ENCODE measurements at regions not wholly inside any gene's neighbourhood (a gene's known extent, or its start where the extent isn't known, plus 50 kb on each side); places are given as distances from the start of the nearest gene placed in this dataset.
"Not testable (repeated sequence)": the region's sequence is repeated elsewhere in the genome, so short reads cannot be mapped to it uniquely, and the experiment has no call there.

GRCh38 chr21:25531538-25532250, 75.6 kb downstream of the MRPL39 start:
- not testable (repeated sequence) for DNase-seq

DNA sequence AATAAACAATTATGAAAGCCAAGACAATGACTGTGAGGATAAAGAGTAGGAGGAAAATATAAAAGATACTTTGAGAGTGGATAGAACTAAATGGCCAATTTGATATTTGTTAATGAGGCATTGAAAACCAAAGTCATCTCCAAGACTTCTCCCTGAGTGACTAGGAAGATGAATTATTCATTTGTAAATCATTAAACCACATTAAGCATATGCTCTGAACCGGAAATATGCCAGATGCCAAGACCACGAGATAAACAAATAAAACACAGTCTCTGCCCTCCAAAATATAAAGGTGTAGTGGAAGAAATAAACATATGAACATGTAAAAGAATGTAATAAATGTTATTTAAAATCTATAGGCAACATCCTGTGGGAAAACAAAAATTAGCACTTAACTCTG, 78.8 kb downstream of the MRPL39 start:
- no peak for DNase-seq

- DNase-seq, result no peak
Observed at GRCh38 chr21:25518491-25518911, 88.8 kb downstream of the MRPL39 start.

- DNase-seq, result peak; percentile 25
Observed at GRCh38 chr21:25515484-25516405, 91.5 kb downstream of the MRPL39 start.

DNA sequence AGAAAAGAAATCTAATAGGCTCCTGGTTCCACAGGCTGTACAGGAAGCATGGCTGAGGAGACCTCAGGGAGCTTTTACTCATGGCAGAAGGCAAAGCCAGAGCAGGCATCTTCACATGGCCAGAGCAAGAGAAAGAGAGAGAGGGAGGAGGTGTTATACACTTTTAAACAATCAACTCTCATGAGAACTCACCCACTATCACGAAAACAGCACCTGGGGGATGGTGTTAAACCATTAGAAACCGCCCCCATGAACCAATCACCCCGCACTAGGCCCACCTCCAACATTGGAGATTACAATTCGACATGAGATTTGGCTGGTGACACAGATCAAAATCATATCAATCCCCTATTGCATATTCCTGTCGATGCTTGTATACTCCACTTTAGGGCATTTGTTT, 93.5 kb downstream of the MRPL39 start:
- DNase-seq, result no peak

- no peak for DNase-seq
Observed at GRCh38 chr21:25512095-25513081, 94.9 kb downstream of the MRPL39 start.

GRCh38 chr21:25509862-25510261, 97.4 kb downstream of the MRPL39 start:
- DNase-seq, result no peak

- DNase-seq, result no peak
Observed at GRCh38 chr21:25508364-25508763, 98.9 kb downstream of the MRPL39 start.

- no peak for DNase-seq
Observed at GRCh38 chr21:25507522-25507921, 99.8 kb downstream of the MRPL39 start.

- peak; percentile 28 for DNase-seq
Observed at GRCh38 chr21:25506887-25507286, 100.4 kb downstream of the MRPL39 start.

- no peak for DNase-seq
Observed at GRCh38 chr21:25506261-25506660, 101.0 kb downstream of the MRPL39 start.

- no peak for DNase-seq
Observed at GRCh38 chr21:25503981-25504380, 103.3 kb downstream of the MRPL39 start.

- no peak for DNase-seq
Observed at GRCh38 chr21:25501996-25502665, 105.2 kb downstream of the MRPL39 start.

DNA sequence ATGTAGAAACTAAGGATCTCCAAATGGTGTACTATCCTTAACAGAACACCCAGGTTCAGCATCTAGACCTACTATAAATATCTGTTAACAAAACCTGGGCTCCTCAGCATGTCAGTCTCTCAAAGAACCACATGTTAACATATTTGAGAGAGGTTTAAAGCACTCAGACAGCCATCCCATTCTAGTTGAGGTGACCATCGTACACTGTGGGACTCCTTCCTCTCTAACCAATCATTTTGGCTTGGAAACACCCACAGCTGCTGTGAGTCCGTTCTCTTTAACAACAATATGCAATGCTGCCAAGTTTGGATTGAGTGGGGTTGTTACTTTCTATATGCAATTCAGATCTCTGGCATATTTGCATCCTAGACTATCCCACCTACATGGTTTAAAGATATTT, 105.8 kb downstream of the MRPL39 start:
- DNase-seq, result no peak

DNA sequence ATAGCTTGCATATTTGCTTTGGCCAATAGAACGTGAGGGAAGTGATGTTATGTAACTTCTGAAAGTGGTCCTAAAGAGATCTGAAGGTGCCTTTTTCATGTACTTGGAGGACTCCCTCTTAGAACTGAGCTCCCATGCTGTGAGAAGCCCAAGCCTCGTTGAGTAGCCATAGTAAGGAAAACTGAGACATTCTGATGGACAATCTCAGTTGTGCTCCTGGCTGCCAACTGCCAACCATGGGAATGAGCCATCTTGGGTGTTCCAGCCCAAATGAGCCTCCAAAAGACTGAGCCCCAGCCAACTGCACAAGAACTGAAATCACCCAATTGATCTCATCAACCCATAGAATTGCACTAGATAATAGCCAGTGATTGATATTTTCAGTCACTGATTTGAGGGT, 106.7 kb downstream of the MRPL39 start:
- no peak for DNase-seq

DNA sequence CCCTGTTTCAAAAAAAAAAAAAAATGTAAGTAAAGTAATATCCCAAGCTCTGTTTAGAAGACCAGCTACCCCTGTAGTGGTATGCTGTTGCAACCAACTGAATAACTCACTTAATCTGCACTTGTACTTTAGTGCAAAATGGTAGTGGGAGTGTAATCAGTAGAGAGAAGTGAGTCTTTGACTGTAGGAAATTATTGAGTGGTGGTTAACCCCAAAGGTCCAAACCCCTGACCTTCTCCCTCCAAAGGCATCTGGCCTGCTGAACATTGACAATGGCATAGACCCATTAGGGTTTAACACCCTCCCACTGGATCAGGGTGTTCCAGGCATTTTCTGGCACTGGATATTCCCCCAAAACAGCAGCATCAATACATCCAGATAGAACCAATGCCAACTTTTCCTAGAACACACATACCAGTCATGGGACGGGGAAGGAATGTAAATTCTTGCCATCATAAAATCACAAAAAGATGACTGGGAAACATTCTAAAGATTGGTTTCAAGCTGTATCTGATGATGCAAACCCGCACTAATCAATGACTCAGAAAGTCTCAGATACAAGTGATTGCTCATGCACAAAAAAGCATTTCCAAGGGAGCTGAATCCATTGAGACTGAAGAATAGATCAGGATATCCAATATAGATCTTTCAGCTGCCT, 110.3 kb downstream of the MRPL39 start:
- DNase-seq, result peak; percentile 12

GRCh38 chr21:25494804-25495203, 112.5 kb downstream of the MRPL39 start:
- no peak for DNase-seq

DNA sequence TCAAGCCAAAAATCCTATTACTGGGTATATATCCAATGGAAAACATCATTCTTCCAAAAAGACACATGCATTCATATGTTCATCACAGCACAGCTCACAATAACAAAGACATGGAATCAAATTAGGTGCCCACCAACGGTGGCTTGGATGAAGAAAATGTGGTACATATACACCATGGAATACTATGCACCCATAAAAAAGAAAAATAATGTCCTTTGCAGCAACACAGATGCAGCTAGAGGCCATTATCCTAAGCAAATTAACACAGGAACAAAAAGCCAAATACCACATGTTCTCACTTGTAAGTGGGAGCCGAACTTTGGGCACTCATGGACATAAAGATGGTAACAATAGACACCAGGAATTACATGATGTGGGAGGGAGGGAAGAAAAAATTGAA, 113.6 kb downstream of the MRPL39 start:
- DNase-seq, result no peak

GRCh38 chr21:25491267-25491666, 116.0 kb downstream of the MRPL39 start:
- DNase-seq, result no peak

GRCh38 chr21:25490742-25491141, 116.5 kb downstream of the MRPL39 start:
- DNase-seq, result no peak

DNA sequence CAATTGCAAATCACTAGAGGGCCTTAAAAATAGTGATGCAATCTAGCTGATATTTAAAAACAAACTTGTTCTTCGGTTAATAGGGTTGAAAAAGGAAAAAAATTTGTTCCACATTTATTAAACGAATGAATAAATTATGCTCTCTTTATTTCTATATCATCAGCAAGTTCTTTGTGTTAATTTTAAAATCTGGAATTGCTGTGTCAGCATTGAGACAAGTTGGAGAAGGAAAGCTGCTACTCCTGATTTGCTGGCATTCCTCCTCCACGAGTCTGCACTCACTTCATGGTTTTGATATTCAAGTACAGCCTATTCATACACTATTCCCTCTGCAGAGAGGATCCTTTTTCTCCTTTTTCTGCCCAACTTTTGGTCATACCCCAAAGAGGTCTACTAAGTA, 117.6 kb downstream of the MRPL39 start:
- no peak for DNase-seq

Data from amniotic stem cell (primary cell).